ENCODE measurements at regions not wholly inside any gene's neighbourhood (a gene's known extent, or its start where the extent isn't known, plus 50 kb on each side); places are given as distances from the start of the nearest gene placed in this dataset.

GRCh38 chr22:26975865-26976264, 318.5 kb downstream of the MIAT start:
- TF ChIP-seq REST (IDR thresholded peaks at IDR 0.05; ENCODE audit: insufficient read depth in 1 of 2, low read depth in 2 of 2, low read length in 2 of 2) = no peak
- TF ChIP-seq TAF1 (IDR thresholded peaks at IDR 0.05; ENCODE audit: borderline replicate concordance, insufficient read depth, low read length) = no peak
- TF ChIP-seq POLR2AphosphoS5 (IDR thresholded peaks at IDR 0.05; ENCODE audit: low read depth, low read length) = no peak
- no peak for TF ChIP-seq FOXP2 (optimal IDR thresholded peaks at IDR 0.05; ENCODE audit: borderline replicate concordance, extremely low read depth, extremely low read length, insufficient read depth)
- no peak for TF ChIP-seq SIN3A (IDR thresholded peaks at IDR 0.05; ENCODE audit: borderline replicate concordance, insufficient read depth, low read length)

All from PFSK-1 (cell line).